WTC11 (cell line): ENCODE measurements at regions not wholly inside any gene's neighbourhood (a gene's known extent, or its start where the extent isn't known, plus 50 kb on each side); places are given as distances from the start of the nearest gene placed in this dataset.

Experiments used
- FOXJ3 ChIP-seq: sonication (generic); formaldehyde crosslinking; IDR thresholded peaks from 2 replicates; pipeline ENCODE4 v1.9.0; 2021; ENCODE audit warnings: missing genetic modification reagents, mild to moderate bottlenecking, borderline replicate concordance
- SP1 ChIP-seq: sonication (generic); formaldehyde crosslinking; conservative IDR thresholded peaks from 2 replicates; pipeline ENCODE4 v1.8.1; 2022; ENCODE audit warnings: missing genetic modification reagents
- ZNF138 ChIP-seq: sonication (generic); formaldehyde crosslinking; conservative IDR thresholded peaks from 2 replicates; pipeline ENCODE4 v1.8.1; 2022; ENCODE audit warnings: mild to moderate bottlenecking, moderate library complexity, missing genetic modification reagents
- TF ChIP-seq, protein P1 (sequence below): sonication (generic); formaldehyde crosslinking; IDR thresholded peaks from 2 replicates; pipeline ENCODE4 v1.8.1; 2023; ENCODE audit warnings: mild to moderate bottlenecking, missing genetic modification reagents, moderate library complexity
- TF ChIP-seq, protein P2 (sequence below): fragments of 200-600 bp; IDR thresholded peaks from 2 replicates; pipeline ENCODE4 v1.8.0; 2022; ENCODE audit warnings: antibody characterized with exemption
- TF ChIP-seq, protein P3 (sequence below): sonication (generic); formaldehyde crosslinking; conservative IDR thresholded peaks from 2 replicates; pipeline ENCODE4 v1.8.1; 2023; ENCODE audit warnings: mild to moderate bottlenecking, low read depth, missing genetic modification reagents, moderate library complexity

GRCh38 chrX:8403988-8404387 is 60.6 kb upstream of the VCX3B start:
- TF ChIP-seq, protein P1, sequence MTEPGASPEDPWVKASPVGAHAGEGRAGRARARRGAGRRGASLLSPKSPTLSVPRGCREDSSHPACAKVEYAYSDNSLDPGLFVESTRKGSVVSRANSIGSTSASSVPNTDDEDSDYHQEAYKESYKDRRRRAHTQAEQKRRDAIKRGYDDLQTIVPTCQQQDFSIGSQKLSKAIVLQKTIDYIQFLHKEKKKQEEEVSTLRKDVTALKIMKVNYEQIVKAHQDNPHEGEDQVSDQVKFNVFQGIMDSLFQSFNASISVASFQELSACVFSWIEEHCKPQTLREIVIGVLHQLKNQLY (CRISPR knock-in tag), result no peak
- TF ChIP-seq, protein P2, sequence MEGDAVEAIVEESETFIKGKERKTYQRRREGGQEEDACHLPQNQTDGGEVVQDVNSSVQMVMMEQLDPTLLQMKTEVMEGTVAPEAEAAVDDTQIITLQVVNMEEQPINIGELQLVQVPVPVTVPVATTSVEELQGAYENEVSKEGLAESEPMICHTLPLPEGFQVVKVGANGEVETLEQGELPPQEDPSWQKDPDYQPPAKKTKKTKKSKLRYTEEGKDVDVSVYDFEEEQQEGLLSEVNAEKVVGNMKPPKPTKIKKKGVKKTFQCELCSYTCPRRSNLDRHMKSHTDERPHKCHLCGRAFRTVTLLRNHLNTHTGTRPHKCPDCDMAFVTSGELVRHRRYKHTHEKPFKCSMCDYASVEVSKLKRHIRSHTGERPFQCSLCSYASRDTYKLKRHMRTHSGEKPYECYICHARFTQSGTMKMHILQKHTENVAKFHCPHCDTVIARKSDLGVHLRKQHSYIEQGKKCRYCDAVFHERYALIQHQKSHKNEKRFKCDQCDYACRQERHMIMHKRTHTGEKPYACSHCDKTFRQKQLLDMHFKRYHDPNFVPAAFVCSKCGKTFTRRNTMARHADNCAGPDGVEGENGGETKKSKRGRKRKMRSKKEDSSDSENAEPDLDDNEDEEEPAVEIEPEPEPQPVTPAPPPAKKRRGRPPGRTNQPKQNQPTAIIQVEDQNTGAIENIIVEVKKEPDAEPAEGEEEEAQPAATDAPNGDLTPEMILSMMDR, result no peak
- no peak for TF ChIP-seq FOXJ3
- TF ChIP-seq, protein P3, sequence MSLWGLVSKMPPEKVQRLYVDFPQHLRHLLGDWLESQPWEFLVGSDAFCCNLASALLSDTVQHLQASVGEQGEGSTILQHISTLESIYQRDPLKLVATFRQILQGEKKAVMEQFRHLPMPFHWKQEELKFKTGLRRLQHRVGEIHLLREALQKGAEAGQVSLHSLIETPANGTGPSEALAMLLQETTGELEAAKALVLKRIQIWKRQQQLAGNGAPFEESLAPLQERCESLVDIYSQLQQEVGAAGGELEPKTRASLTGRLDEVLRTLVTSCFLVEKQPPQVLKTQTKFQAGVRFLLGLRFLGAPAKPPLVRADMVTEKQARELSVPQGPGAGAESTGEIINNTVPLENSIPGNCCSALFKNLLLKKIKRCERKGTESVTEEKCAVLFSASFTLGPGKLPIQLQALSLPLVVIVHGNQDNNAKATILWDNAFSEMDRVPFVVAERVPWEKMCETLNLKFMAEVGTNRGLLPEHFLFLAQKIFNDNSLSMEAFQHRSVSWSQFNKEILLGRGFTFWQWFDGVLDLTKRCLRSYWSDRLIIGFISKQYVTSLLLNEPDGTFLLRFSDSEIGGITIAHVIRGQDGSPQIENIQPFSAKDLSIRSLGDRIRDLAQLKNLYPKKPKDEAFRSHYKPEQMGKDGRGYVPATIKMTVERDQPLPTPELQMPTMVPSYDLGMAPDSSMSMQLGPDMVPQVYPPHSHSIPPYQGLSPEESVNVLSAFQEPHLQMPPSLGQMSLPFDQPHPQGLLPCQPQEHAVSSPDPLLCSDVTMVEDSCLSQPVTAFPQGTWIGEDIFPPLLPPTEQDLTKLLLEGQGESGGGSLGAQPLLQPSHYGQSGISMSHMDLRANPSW, result no peak
- no peak for TF ChIP-seq ZNF138 (CRISPR knock-in tag)
- TF ChIP-seq SP1 (CRISPR knock-in tag), result no peak
